Myocyte (in vitro differentiated cells): ENCODE measurements at regions not wholly inside any gene's neighbourhood (a gene's known extent, or its start where the extent isn't known, plus 50 kb on each side); places are given as distances from the start of the nearest gene placed in this dataset.

Experiments used
- DNase-seq: peaks from one replicate; pipeline ENCODE4 v3.0.0-alpha.2; 2012; ENCODE audit warnings: low read depth

GRCh38 chr6:98516206-98516605, 318.2 kb upstream of the POU3F2 start:
- DNase-seq: no peak

GRCh38 chr6:98516866-98517265, 317.5 kb upstream of the POU3F2 start:
- DNase-seq: no peak

- no peak for DNase-seq
Measured at GRCh38 chr6:98525860-98526259, 308.5 kb upstream of the POU3F2 start.

- DNase-seq: no peak
Measured at GRCh38 chr6:98526465-98526864, 307.9 kb upstream of the POU3F2 start.

- DNase-seq: no peak
Measured at GRCh38 chr6:98529364-98529763, 305.0 kb upstream of the POU3F2 start.

GRCh38 chr6:98530732-98531131, 303.6 kb upstream of the POU3F2 start:
- no peak for DNase-seq

GRCh38 chr6:98532004-98532403, 302.4 kb upstream of the POU3F2 start:
- DNase-seq: no peak

GRCh38 chr6:98539741-98540140, 294.6 kb upstream of the POU3F2 start:
- DNase-seq: no peak

GRCh38 chr6:98546376-98546775, 288.0 kb upstream of the POU3F2 start:
- no peak for DNase-seq

- DNase-seq: no peak
Measured at GRCh38 chr6:98547151-98547550, 287.2 kb upstream of the POU3F2 start.

GRCh38 chr6:98547634-98548033, 286.7 kb upstream of the POU3F2 start:
- DNase-seq: no peak

- DNase-seq: no peak
Measured at GRCh38 chr6:98548301-98548700, 286.1 kb upstream of the POU3F2 start.

- no peak for DNase-seq
Measured at GRCh38 chr6:98560418-98560817, 274.0 kb upstream of the POU3F2 start.

- DNase-seq: no peak
Measured at GRCh38 chr6:98560841-98561240, 273.5 kb upstream of the POU3F2 start.

GRCh38 chr6:98566126-98566525, 268.2 kb upstream of the POU3F2 start:
- DNase-seq: no peak

GRCh38 chr6:98572579-98572978, 261.8 kb upstream of the POU3F2 start:
- no peak for DNase-seq

GRCh38 chr6:98574984-98575383, 259.4 kb upstream of the POU3F2 start:
- no peak for DNase-seq

- DNase-seq: peak; percentile 29
Measured at GRCh38 chr6:98576791-98577190, 257.6 kb upstream of the POU3F2 start.

- DNase-seq: no peak
Measured at GRCh38 chr6:98578016-98578415, 256.4 kb upstream of the POU3F2 start.

- DNase-seq: no peak
Measured at GRCh38 chr6:98579079-98579478, 255.3 kb upstream of the POU3F2 start.

GRCh38 chr6:98579941-98580340, 254.4 kb upstream of the POU3F2 start:
- no peak for DNase-seq

GRCh38 chr6:98581705-98582104, 252.7 kb upstream of the POU3F2 start:
- DNase-seq: no peak

GRCh38 chr6:98583506-98583905, 250.9 kb upstream of the POU3F2 start:
- no peak for DNase-seq

GRCh38 chr6:98586163-98586562, 248.2 kb upstream of the POU3F2 start:
- DNase-seq: no peak
